NCI-H2081 treated with DMSO at 0.1 percent for 48 hours (cell line): ENCODE measurements at regions not wholly inside any gene's neighbourhood (a gene's known extent, or its start where the extent isn't known, plus 50 kb on each side); places are given as distances from the start of the nearest gene placed in this dataset.

Source experiments
- DNase-seq: peaks from one replicate; lab custom pipeline; 2025; lab: John Stamatoyannopoulos, UW

- DNase-seq, result no peak
Observed at GRCh38 chr1:58976294-58976693, 192.4 kb upstream of the JUN start.

GRCh38 chr1:58977598-58977997, 193.8 kb upstream of the JUN start:
- no peak for DNase-seq

- no peak for DNase-seq
Observed at GRCh38 chr1:58978096-58978495, 194.2 kb upstream of the JUN start.

GRCh38 chr1:58979086-58979485, 195.2 kb upstream of the JUN start:
- DNase-seq, result no peak

- DNase-seq, result no peak
Observed at GRCh38 chr1:58979677-58980076, 195.8 kb upstream of the JUN start.

GRCh38 chr1:58981392-58981791, 197.5 kb upstream of the JUN start:
- no peak for DNase-seq

DNA sequence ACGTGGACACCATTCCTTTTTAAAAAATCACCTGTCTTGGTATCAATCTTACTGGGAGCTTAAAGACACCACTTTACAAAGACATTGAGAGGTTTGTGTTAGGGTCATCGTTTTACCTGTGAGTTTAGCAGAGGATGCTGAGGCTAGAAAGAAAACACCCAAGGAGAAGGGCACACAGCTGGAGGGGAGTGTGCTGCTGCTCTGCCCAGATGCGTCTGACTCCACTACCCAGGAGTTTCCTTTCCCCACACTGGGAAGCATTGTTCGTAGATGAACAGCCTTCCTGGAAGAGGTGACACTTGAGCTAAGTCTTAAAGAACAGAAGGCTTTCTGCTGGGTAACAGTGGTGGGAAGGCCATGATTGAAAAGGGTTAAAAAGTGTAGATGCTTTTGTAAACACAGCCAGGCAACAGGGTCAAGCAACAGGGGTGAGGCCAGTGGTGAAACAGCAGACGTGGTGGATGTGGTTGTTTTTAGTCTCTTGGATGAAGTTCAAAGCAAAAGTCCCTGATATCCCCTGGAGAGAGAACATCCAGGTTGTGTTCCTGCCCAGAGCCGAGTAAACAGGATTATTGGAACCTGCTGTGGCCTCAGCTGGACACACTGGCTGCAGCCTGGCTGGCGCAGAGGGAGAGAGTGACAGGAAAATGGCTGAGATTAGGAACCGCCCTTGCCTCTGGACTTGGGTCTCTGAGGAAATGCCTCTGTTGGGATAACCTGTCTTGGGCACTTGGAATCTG, 198.6 kb upstream of the JUN start:
- no peak for DNase-seq

DNA sequence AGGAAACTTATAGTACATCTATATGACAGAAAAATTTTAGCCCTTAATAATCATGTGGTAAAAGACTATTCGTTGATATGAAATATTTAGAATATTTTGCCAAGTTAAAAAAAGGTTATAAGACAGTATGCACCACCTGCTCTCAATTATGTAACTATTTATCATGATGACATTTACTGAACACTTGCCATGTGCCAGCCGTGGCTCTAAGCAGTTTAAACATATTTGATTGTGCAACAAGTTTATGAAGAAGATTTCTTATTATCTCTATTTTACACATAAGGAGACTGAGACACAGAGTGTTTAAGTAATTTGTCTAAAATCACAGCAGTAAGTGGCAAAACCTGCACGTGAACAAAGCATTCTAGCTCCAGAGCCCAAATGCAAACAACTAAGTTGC, 199.3 kb upstream of the JUN start:
- DNase-seq, result no peak

DNA sequence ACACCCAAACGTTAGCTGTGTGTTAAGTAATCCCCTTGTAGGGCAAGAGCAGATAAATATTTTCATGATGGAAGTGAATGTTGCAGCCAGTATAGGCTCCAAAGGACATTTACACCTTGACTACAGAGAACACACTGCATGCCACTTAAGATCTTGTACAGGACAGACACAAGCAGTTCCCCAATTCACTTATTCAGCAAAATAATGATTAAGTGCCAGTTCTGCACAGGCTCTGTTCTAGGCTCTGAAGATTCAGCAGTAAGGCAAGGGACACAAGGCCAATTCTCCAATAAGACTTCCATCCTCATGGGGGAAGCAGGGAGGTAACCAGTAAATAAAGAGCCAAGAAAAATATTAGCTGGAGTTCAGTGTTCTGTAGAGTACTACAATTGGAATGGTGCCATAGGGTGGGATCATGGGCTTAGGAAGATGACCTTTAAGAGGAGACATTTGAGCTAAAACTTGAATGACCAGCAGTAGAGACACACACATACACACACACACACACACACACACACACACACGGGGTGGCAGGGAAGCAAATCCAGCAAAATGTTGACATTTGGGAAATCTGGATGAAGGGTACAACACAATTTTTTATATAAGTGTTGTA, 199.9 kb upstream of the JUN start:
- DNase-seq, result no peak

DNA sequence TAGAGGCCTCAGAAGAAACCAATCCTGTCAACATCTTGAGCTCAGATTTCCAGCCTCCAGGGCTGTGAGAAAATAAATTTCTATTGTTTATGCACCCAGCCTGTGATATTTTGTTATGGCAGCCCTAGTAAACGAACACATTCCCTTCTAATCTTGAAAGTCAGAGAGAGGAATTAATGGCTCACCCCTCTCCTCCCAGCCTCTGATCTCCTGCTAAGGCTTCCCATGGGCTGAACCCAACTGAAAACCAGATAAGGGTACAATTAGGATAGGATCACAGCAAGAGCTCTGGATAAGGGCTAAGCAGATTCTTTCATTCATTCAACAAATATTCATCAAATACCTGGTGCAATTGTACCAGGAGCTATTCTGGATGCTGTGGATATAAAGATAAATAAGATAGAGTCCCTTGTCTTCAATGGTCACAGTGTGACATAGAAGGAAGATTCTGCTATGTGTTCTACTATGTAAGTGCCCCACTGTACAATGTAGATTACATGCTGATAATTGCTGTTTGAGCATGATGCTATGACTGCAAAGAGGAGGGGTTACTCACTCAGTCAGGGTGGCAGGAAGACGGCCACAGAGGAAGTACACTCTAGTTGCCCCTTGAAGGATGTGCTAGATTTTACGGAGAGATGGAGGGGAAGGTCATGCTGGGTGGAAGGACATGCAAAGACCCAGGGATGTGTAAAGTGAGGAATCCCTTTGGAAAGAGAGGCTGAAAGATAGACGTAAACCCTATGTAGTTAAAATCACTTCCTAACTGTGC, 203.3 kb upstream of the JUN start:
- no peak for DNase-seq

GRCh38 chr1:58988752-58989151, 204.9 kb upstream of the JUN start:
- DNase-seq, result no peak

- DNase-seq, result no peak
Observed at GRCh38 chr1:58989845-58990244, 206.0 kb upstream of the JUN start.

DNA sequence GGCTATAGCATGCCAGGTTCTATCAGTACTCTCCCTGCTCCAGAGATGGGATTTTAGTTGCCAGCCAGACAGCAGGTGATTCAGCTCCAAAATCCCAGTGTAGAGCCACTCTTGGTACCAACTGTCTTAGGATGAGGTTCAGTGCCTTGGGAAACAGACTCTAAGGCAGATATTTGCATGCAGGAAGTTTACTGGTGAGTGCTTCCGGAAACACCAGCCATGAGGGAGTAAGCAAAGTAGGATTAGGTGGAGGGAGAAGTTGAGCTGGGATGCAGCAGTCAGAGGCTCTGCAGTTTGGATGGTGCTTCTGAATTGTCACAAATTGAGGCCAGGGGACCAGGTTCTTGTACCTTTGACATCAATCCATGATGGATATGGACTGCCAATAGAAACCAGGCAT, 207.5 kb upstream of the JUN start:
- no peak for DNase-seq

DNA sequence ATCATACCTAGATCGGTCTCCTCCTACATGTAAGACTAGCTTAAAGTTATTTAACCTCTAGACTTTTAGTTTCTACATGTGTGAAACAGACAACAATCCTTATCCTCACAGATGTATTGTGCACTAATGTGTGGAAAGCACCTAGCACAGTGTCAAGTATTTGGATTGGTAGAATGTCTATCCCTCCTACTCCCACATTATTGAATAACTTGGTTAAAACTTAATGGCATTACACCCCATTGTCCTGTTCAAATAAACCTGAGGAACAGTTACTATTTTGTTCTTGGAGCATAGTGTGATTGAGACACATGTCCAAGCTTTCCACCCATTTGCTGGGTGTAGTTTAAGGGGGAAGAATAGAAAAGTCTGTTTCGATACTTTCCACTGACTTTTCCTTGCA, 208.8 kb upstream of the JUN start:
- DNase-seq, result no peak

DNA sequence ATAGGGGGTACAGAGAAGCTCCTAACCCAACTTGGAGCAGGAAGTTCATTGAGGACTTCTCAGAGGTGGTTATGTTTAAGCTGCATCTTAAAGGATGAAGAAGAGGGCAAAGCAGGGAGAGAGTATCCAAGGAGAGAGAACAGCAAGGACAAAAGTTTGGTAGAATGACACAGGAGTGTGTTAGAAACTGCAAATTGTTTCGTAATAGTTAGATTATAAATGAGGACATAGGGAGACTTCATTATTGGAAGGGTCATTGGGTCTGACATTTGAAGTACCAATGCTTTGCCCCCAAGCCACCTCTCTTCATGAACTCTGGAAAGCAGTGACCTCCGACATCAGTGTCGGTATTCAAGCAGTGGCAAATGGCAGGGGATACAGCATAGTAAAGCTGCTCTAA, 209.6 kb upstream of the JUN start:
- no peak for DNase-seq

DNA sequence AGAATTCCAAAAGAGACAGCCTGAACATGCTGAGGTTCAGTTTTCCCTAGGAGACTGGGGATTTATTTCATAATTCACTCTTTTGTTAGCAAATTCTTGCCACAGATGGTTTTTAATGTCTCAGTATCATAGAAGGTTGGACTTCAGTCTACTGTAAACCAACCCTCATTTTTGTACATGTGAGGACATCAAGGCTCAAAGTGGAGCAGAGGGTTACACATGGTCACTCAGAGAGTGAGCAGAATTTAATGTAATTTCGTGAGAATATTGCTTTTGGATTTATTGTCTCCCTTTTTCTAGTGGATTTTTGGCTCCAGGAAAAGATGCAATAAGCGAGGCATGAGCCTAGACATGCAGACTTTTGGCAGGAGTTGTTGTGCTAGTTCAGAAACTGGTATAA, 210.8 kb upstream of the JUN start:
- no peak for DNase-seq

- DNase-seq, result no peak
Observed at GRCh38 chr1:58996341-58997059, 212.7 kb upstream of the JUN start.

GRCh38 chr1:58997060-58997411, 213.2 kb upstream of the JUN start:
- DNase-seq, result no peak

DNA sequence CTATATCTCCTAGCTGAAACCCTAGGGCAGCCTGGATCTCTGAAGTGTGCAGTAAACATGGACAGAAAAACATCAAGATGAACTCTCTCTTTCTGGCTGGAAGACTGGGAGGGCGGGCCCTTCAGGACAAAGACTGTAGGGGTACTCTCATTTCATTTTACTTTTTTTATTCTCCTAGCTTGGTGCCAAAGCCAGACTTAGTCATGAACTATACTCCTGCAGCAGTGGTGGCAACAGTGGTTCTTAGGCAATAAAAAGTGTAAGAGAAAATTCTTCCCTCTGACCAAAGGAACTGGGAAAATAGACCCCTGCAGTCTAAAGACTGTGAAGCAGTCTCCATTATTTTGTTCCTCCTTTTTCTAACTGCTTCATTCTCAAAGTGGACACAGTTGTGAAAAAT, 213.8 kb upstream of the JUN start:
- no peak for DNase-seq

DNA sequence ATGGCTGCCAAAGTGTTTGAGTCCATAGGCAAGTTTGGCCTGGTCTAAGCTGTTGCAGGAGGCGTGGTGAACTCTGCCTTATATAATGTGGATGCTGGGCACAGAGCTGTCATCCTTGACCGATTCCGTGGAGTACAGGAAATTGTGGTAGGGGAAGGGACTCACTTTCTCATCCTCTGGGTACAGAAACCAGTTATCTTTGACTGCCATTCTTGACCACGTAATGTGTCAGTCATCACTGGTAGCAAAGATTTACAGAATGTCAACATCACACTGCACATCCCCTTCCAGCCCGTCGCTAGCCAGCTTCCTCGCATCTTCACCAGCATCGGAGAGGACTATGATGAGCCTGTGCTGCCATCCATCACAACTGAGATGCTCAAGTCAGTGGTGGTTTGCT, 215.8 kb upstream of the JUN start:
- DNase-seq, result no peak

DNA sequence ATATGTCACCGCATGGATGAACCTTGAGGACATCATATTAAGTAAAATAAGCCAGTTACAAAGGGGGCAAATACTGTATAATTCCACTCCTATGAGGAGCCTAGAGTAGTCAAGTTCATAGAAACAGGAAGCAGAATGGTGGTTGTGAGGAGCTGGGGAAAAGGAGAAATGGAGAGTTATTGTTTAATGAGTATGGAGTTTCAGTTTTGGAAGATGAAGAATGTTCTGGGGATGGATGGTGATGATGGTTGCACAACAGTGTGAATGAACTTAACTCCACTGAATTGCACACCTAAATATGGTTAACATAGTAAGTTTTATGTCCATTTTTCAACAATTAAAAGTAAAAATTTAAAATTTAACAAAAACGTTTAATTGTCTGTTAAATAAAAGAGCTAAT, 220.9 kb upstream of the JUN start:
- DNase-seq, result no peak

GRCh38 chr1:59005491-59006288, 221.8 kb upstream of the JUN start:
- DNase-seq, result no peak
